COLO668 (cell line): ENCODE measurements at regions not wholly inside any gene's neighbourhood (a gene's known extent, or its start where the extent isn't known, plus 50 kb on each side); places are given as distances from the start of the nearest gene placed in this dataset.
"Not testable (repeated sequence)": the region's sequence is repeated elsewhere in the genome, so short reads cannot be mapped to it uniquely, and the experiment has no call there.

Experiments
- DNase-seq: peaks from one replicate; lab custom pipeline; 2025; ENCODE audit not compliant: unreplicated experiment; lab: John Stamatoyannopoulos, UW

GRCh38 chr1:57532299-57532698 lies 108.4 kb upstream of the DAB1 start:
- DNase-seq = no peak

- DNase-seq = not testable (repeated sequence)
Observed at GRCh38 chr1:57530911-57531260, 107.0 kb upstream of the DAB1 start.

GRCh38 chr1:57530206-57530910 lies 106.5 kb upstream of the DAB1 start:
- DNase-seq = no peak

GRCh38 chr1:57522575-57522974 lies 98.7 kb upstream of the DAB1 start:
- no peak for DNase-seq

GRCh38 chr1:57520743-57521515 lies 97.1 kb upstream of the DAB1 start:
- DNase-seq = no peak

- no peak for DNase-seq
Observed at GRCh38 chr1:57518496-57518895, 94.6 kb upstream of the DAB1 start.

GRCh38 chr1:57517587-57518374 lies 93.9 kb upstream of the DAB1 start:
- DNase-seq = no peak

GRCh38 chr1:57512386-57512785 lies 88.5 kb upstream of the DAB1 start:
- DNase-seq = no peak

GRCh38 chr1:57506941-57507340 lies 83.1 kb upstream of the DAB1 start:
- no peak for DNase-seq

GRCh38 chr1:57503337-57503736 lies 79.5 kb upstream of the DAB1 start:
- DNase-seq = no peak

GRCh38 chr1:57500136-57500830 lies 76.4 kb upstream of the DAB1 start:
- no peak for DNase-seq

GRCh38 chr1:57494530-57495079 lies 70.7 kb upstream of the DAB1 start:
- DNase-seq = no peak

- DNase-seq = no peak
Observed at GRCh38 chr1:57492586-57493226, 68.8 kb upstream of the DAB1 start.

- no peak for DNase-seq
Observed at GRCh38 chr1:57489358-57490036, 65.6 kb upstream of the DAB1 start.

- DNase-seq = no peak
Observed at GRCh38 chr1:57485643-57486042, 61.8 kb upstream of the DAB1 start.

GRCh38 chr1:57483954-57484353 lies 60.1 kb upstream of the DAB1 start:
- DNase-seq = no peak

- no peak for DNase-seq
Observed at GRCh38 chr1:57479471-57479870, 55.6 kb upstream of the DAB1 start.

- DNase-seq = no peak
Observed at GRCh38 chr1:57475366-57475765, 51.5 kb upstream of the DAB1 start.

GRCh38 chr1:57474137-57474750 lies 50.4 kb upstream of the DAB1 start:
- no peak for DNase-seq
